ENCODE measurements at regions not wholly inside any gene's neighbourhood (a gene's known extent, or its start where the extent isn't known, plus 50 kb on each side); places are given as distances from the start of the nearest gene placed in this dataset.
"Not testable (repeated sequence)": the region's sequence is repeated elsewhere in the genome, so short reads cannot be mapped to it uniquely, and the experiment has no call there.

DNA sequence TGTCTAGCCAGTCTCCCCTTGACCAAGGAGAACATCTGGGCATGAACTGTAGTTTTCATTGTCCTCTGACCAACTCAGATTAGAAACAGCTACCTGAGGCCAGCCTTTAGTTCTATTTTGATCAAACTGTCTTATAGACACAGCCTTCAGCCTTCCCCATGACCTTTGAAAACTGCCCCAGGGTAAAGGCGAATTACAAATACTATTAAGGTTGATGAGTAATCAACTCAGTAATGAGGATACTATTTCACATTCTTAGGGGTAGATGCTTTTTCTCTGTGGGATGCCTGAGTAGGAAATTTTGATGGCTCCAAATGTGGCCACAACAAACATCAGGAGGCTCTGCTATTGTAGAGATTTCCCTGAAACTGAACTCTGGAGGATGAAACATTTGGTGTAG lies 234.0 kb upstream of the VKORC1L1 start:
- CTCF ChIA-PET; H3K36me3 Mint-ChIP-seq (ENCODE audit: insufficient read depth, unreplicated experiment); DNase-seq (ENCODE audit: unreplicated experiment); POLR2A ChIA-PET; H3K27me3 Mint-ChIP-seq (ENCODE audit: insufficient read depth, unreplicated experiment); BruUV-seq (replicated peaks); H3K4me3 Mint-ChIP-seq (ENCODE audit: unreplicated experiment); H3K27ac Mint-ChIP-seq (ENCODE audit: low read depth, unreplicated experiment); H3K9me3 Mint-ChIP-seq (ENCODE audit: unreplicated experiment); intact Hi-C loops (cut with micrococcal nuclease); H3K4me1 Mint-ChIP-seq (ENCODE audit: insufficient read depth, unreplicated experiment): not testable (repeated sequence)

DNA sequence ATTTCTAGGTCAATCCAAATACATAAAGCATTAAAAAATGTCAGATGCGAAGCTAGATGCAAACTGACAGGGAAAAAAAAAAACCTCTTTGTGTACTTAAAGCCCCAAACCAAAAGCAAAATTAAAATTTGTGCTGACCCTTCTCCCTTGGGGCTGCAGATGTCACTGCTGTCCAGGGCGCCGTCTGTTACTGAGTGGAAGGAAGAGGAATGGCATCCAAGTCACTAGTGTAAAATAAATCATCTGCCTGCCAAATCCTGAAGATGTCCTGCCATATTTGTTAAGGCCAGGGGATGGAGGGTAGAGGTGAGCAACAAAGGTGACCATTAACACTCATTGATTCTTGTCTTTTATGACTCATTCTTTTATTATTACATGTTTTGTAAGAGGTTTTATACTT lies 233.2 kb upstream of the VKORC1L1 start:
- H3K9me3 Mint-ChIP-seq (ENCODE audit: unreplicated experiment); H3K27me3 Mint-ChIP-seq (ENCODE audit: insufficient read depth, unreplicated experiment); CTCF ChIA-PET; intact Hi-C loops (cut with micrococcal nuclease); POLR2A ChIA-PET; DNase-seq (ENCODE audit: unreplicated experiment); BruUV-seq (replicated peaks); H3K4me1 Mint-ChIP-seq (ENCODE audit: insufficient read depth, unreplicated experiment); H3K4me3 Mint-ChIP-seq (ENCODE audit: unreplicated experiment); H3K27ac Mint-ChIP-seq (ENCODE audit: low read depth, unreplicated experiment); H3K36me3 Mint-ChIP-seq (ENCODE audit: insufficient read depth, unreplicated experiment): not testable (repeated sequence)

DNA sequence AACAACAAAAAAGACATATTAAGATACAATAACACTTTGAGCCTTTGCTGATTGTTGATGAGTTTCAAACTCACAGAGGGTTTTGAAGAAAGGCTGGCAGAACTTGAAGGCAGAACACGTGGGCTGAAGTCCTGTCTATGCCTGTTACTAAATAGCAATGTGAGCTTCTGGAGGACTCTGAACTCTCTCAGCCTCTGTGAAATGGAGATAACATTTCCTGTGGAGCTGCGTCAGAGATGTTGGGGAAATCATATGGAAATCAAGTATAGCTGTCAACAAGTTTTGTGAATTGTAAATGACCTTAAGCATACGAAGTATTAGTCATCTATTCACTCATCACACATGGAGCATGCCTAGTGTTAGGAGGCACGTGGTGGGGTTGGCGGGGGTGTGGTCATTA lies 229.4 kb upstream of the VKORC1L1 start:
- intact Hi-C loops (cut with micrococcal nuclease); DNase-seq (ENCODE audit: unreplicated experiment); CTCF ChIA-PET; H3K27ac Mint-ChIP-seq (ENCODE audit: low read depth, unreplicated experiment); H3K4me1 Mint-ChIP-seq (ENCODE audit: insufficient read depth, unreplicated experiment); H3K4me3 Mint-ChIP-seq (ENCODE audit: unreplicated experiment); BruUV-seq (replicated peaks); H3K36me3 Mint-ChIP-seq (ENCODE audit: insufficient read depth, unreplicated experiment); POLR2A ChIA-PET; H3K9me3 Mint-ChIP-seq (ENCODE audit: unreplicated experiment); H3K27me3 Mint-ChIP-seq (ENCODE audit: insufficient read depth, unreplicated experiment): not testable (repeated sequence)

DNA sequence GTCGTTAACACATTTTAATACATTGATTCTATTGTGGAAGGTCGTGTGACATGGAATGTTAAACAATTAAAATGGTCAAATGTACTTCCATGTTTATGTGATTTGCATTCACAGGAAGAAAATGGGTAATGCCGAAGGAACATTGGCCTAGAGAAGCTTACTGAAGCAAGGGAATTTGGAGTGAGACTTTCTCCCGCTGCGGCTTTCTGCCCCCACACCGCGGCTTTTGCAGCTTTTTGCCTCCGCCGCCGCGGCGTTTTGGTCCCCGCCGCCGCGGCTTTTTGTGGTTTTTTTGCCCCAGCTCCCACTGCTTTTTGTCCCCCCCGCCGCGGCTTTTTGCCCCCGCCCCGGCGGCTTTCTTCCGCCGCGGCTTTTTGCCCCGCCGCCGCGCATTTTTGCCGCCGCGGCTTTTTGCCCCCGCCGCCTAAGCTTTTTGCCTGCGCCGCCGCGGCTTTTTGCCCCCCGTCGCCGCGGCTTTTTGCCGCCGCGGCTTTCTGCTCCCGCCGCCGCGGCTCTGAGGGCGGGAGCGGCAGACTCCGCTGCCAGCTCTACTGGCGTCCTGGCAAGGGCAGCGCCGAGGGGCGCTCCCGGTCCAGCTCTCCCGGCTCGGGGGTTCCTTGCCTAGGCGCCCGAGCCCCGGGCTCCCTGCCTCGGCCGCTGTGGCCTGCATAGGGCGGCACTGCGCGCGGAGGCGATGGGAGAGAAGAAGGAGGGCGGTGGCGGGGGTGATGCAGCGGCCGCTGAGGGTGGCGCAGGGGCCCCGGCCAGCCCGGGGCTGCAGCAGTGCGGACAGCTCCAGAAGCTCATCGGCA lies 225.5 kb upstream of the VKORC1L1 start:
- CTCF ChIA-PET; H3K4me3 Mint-ChIP-seq (ENCODE audit: unreplicated experiment); intact Hi-C loops (cut with micrococcal nuclease); H3K4me1 Mint-ChIP-seq (ENCODE audit: insufficient read depth, unreplicated experiment); POLR2A ChIA-PET; H3K27ac Mint-ChIP-seq (ENCODE audit: low read depth, unreplicated experiment); H3K36me3 Mint-ChIP-seq (ENCODE audit: insufficient read depth, unreplicated experiment); DNase-seq (ENCODE audit: unreplicated experiment); BruUV-seq (replicated peaks): not testable (repeated sequence)
- H3K27me3 Mint-ChIP-seq (ENCODE audit: insufficient read depth, unreplicated experiment): peaks cover 17% of the 10 kb centered on the region
- peaks cover 14% of the 10 kb centered on the region for H3K9me3 Mint-ChIP-seq (ENCODE audit: unreplicated experiment)

DNA sequence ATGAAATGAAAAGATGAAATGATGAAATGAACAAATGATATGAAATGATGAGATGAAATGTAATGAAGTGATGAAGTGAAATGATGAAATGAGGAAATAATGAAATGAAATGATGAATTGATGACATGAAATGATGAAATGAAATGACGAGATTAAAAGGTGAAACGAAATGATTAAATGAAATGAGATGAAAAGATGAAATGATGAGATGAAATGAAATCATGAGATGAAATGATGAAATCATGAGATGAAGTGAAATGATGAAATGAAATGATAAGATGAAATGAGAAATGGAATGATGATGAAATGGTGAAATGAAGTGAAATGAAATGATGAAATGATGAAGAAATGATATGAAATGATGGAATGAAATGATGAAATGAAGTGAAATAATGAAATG lies 221.7 kb upstream of the VKORC1L1 start:
- CTCF ChIA-PET; H3K36me3 Mint-ChIP-seq (ENCODE audit: insufficient read depth, unreplicated experiment); intact Hi-C loops (cut with micrococcal nuclease); H3K27ac Mint-ChIP-seq (ENCODE audit: low read depth, unreplicated experiment); DNase-seq (ENCODE audit: unreplicated experiment); H3K4me1 Mint-ChIP-seq (ENCODE audit: insufficient read depth, unreplicated experiment); H3K4me3 Mint-ChIP-seq (ENCODE audit: unreplicated experiment); BruUV-seq (replicated peaks); POLR2A ChIA-PET: not testable (repeated sequence)
- H3K27me3 Mint-ChIP-seq (ENCODE audit: insufficient read depth, unreplicated experiment): peaks cover 21% of the 10 kb centered on the region
- H3K9me3 Mint-ChIP-seq (ENCODE audit: unreplicated experiment): peaks cover 16% of the 10 kb centered on the region

DNA sequence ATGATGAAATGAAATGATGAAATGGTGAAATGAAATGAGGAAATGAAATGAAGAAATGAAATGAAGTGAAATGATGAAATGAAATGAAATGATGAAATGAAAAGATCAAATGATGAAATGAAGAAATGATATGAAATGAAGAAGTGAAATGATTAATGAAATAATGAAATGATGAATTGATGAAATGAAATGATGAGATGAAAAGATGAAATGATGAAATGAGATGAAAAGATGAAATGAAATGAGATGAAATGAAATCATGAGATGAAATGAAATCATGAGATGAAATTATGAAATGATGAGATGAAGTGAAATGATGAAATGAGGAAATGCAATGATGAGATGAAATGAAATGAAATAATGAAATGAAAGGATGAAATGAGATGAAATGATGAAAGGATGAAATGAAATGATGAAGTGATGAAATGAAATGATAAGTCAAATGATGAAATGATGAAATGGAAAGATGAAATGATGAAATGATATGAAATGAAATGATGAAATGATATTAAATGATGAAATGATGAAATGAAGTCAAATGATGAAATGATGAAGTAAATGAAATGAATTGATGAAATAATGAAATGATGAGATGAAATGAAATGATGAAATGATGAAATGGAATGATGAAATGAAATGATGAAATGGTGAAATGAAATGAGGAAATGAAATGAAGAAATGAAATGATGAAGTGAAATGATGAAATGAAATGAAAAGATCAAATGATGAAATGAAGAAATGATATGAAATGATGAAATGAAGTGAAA lies 220.9 kb upstream of the VKORC1L1 start:
- BruUV-seq (replicated peaks); H3K36me3 Mint-ChIP-seq (ENCODE audit: insufficient read depth, unreplicated experiment); POLR2A ChIA-PET; H3K4me3 Mint-ChIP-seq (ENCODE audit: unreplicated experiment); intact Hi-C loops (cut with micrococcal nuclease); H3K27ac Mint-ChIP-seq (ENCODE audit: low read depth, unreplicated experiment); CTCF ChIA-PET; H3K4me1 Mint-ChIP-seq (ENCODE audit: insufficient read depth, unreplicated experiment); DNase-seq (ENCODE audit: unreplicated experiment): not testable (repeated sequence)
- Mint-ChIP-seq H3K9me3 (ENCODE audit: unreplicated experiment) (peaks cover 16% of the 10 kb centered on the region), H3K27me3 (ENCODE audit: insufficient read depth, unreplicated experiment) (peaks cover 21% of the 10 kb centered on the region)

DNA sequence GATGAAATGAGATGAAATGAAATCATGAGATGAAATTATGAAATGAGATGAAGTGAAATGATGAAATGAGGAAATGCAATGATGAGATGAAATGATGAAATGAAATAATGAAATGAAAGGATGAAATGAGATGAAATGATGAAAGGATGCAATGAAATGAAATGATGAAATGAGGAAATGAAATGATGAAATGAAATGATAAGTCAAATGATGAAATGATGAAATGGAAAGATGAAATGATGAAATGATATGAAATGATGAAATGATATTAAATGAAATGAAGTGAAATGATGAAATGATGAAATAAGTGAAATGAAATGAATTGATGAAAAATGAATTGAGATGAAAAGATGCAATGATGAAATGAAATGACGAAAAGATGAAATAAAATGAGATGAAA lies 220.2 kb upstream of the VKORC1L1 start:
- H3K4me3 Mint-ChIP-seq (ENCODE audit: unreplicated experiment): not testable (repeated sequence)

DNA sequence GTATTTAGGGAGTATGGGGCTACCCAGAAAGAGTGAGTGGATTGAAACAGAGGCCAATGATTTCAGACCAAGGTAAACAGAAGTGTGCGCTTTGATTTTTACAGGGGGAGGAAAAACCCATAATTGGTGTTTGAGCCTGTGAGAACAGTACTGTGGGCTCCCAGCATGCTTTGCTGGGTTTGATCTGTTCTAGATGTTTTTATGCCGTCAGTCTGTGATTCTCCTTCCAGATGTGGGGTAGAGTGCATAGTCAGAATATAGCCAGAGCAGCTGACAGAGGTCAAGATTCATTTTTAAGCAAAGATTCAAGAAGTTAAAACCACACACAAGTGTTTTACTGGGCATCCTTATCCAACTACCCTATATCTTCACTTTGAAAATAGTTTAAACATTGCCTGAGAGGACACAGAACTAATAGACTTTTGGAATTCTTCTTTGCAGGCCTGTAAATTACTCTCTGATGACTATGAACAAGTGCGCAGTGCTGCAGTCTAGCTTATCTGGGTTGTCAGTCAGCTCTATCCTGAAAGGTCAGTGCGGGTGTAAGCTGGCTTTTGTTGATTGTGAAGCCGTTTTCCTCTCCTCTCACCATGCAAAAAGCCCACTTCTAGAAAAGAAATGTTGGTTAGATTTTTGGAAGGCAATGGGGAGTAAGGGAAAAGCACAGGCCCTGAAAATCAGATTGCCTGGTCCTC lies 216.2 kb upstream of the VKORC1L1 start:
- H3K4me3 Mint-ChIP-seq (ENCODE audit: unreplicated experiment); BruUV-seq (replicated peaks); POLR2A ChIA-PET; H3K27ac Mint-ChIP-seq (ENCODE audit: low read depth, unreplicated experiment); DNase-seq (ENCODE audit: unreplicated experiment); CTCF ChIA-PET; H3K4me1 Mint-ChIP-seq (ENCODE audit: insufficient read depth, unreplicated experiment); H3K9me3 Mint-ChIP-seq (ENCODE audit: unreplicated experiment); H3K36me3 Mint-ChIP-seq (ENCODE audit: insufficient read depth, unreplicated experiment); intact Hi-C loops (cut with micrococcal nuclease): not testable (repeated sequence)
- peaks cover 11% of the 10 kb centered on the region for H3K27me3 Mint-ChIP-seq (ENCODE audit: insufficient read depth, unreplicated experiment)

More for the DNA sequence above, 220.2 kb upstream of the VKORC1L1 start:
- POLR2A ChIA-PET; DNase-seq (ENCODE audit: unreplicated experiment); CTCF ChIA-PET; H3K36me3 Mint-ChIP-seq (ENCODE audit: insufficient read depth, unreplicated experiment); BruUV-seq (replicated peaks); intact Hi-C loops (cut with micrococcal nuclease); H3K27ac Mint-ChIP-seq (ENCODE audit: low read depth, unreplicated experiment); H3K4me1 Mint-ChIP-seq (ENCODE audit: insufficient read depth, unreplicated experiment): not testable (repeated sequence)
- H3K9me3 Mint-ChIP-seq (ENCODE audit: unreplicated experiment): peaks cover 16% of the 10 kb centered on the region
- peaks cover 21% of the 10 kb centered on the region for H3K27me3 Mint-ChIP-seq (ENCODE audit: insufficient read depth, unreplicated experiment)

DNA sequence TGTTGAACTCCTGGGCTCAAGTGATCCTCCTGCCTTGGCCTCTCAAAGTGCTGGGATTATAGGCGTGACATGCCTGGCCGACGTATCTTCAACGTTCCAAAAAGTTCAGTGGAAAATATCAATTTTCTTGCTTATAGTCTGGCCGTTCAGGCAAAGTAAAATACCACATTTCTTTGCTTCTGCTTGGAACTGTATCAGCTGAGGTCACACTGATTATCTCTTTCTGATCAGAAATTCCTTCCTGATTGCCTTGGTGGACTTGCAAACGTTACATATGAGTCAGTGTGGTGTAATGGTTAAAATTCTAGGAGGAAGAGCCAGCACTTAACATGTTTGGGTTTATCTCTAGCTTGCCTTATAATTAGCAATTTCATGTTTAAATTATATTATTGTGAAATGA lies 189.5 kb upstream of the VKORC1L1 start:
- BruUV-seq (replicated peaks); H3K27ac Mint-ChIP-seq (ENCODE audit: low read depth, unreplicated experiment); CTCF ChIA-PET; POLR2A ChIA-PET; H3K9me3 Mint-ChIP-seq (ENCODE audit: unreplicated experiment); H3K4me3 Mint-ChIP-seq (ENCODE audit: unreplicated experiment); H3K4me1 Mint-ChIP-seq (ENCODE audit: insufficient read depth, unreplicated experiment); DNase-seq (ENCODE audit: unreplicated experiment); intact Hi-C loops (cut with micrococcal nuclease); H3K27me3 Mint-ChIP-seq (ENCODE audit: insufficient read depth, unreplicated experiment); H3K36me3 Mint-ChIP-seq (ENCODE audit: insufficient read depth, unreplicated experiment): not testable (repeated sequence)
